ENCODE measurements at regions not wholly inside any gene's neighbourhood (a gene's known extent, or its start where the extent isn't known, plus 50 kb on each side); places are given as distances from the start of the nearest gene placed in this dataset.

GRCh38 chr2:29974086-29974485 lies 52.7 kb upstream of the ALK start:
- no peak for DNase-seq (ENCODE audit: low spot score)

DNA sequence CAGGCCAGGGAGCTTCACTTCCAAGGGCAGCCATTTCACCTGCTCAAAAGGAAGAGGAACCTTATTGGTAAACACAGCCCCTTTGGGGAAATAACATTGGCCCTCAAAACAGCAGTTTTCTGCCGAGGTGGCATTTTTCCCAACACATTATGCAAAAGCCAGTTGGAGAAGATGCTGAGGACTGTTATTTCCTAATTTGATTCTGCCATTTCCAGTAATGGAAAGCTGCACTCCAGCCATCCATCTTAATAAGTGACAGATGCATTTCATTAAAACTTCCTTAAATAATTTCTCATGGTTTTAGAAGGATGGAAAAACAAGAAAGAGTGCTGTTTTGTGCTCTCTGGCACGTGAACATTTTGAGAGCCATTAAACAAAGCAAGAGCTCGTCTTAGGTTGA lies 55.9 kb upstream of the ALK start:
- no peak for DNase-seq (ENCODE audit: low spot score)

GRCh38 chr2:29981402-29981801 lies 60.0 kb upstream of the ALK start:
- DNase-seq (ENCODE audit: low spot score) = no peak

GRCh38 chr2:29983308-29983707 lies 61.9 kb upstream of the ALK start:
- DNase-seq (ENCODE audit: low spot score) = no peak

GRCh38 chr2:29987146-29987545 lies 65.8 kb upstream of the ALK start:
- DNase-seq (ENCODE audit: low spot score) = no peak

DNA sequence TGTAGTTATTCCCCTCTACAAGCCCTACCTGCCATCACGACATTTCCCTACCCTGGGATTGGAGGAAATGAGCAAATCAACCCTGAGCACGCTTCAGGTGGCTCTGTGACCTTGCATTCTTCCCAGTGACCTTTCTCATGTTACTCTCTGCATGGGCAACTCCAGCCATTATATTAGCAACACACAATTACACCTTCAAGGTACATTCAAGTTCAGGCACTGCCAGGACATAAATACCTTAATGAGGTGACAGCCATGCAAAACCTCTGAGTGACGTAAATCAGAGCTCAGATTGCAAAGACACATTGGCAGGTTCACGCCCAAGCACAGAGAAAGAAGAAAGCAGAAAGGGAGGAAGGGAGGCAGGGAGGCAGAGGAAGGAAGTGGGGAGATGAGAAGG lies 68.7 kb upstream of the ALK start:
- DNase-seq (ENCODE audit: low spot score) = no peak

DNA sequence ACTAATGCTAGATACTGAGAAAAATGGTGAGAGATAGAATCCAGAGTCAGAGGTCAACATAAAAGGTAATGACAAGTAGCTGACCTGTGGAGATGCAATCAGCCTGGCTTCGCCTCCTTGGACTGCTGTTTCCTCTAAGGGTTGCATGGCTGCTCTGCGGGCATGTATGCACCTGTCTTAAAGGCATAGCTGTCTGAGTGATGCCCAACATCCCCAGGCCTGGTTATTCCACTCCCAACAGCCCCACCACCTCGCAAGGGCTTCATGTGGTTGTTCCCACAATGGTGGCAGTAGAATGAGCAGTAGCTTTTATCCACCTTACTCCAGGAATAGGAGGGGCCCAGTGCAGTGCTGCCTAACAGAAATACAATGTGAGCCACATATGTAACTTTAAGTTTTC lies 69.7 kb upstream of the ALK start:
- DNase-seq (ENCODE audit: low spot score) = no peak

GRCh38 chr2:29995241-29995640 lies 73.9 kb upstream of the ALK start:
- DNase-seq (ENCODE audit: low spot score) = no peak

GRCh38 chr2:30003128-30003527 lies 81.7 kb upstream of the ALK start:
- DNase-seq (ENCODE audit: low spot score) = no peak

DNA sequence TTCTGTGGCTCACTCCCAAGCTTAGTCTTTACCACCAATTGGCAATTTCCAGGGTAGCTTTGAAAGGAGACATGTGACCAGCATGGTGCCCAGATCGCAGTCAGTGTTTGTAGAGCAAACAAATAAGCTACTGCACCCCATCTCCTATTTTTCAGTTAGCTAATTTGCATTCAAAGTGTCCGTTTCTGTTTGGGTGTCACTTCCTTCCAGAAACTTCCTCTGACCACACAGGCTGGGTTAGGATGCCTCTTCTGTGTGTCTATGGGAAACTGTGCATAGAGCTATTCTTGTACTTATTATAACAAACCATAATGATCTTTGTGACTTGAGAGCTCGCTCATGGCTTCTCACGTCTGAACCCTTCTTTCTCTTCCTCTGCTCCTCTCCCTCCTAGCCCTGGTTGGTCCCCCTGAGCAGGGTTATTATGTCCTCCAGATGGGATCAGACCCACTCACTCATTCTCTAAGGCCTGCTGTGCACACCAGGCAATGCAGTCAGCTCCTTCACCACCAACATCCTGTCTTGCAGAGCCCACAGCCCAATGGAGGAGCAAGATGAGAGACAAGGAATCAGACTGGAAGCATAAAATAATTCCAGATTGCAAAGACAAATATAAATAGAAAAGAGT lies 101.2 kb upstream of the ALK start:
- no peak for DNase-seq (ENCODE audit: low spot score)

DNA sequence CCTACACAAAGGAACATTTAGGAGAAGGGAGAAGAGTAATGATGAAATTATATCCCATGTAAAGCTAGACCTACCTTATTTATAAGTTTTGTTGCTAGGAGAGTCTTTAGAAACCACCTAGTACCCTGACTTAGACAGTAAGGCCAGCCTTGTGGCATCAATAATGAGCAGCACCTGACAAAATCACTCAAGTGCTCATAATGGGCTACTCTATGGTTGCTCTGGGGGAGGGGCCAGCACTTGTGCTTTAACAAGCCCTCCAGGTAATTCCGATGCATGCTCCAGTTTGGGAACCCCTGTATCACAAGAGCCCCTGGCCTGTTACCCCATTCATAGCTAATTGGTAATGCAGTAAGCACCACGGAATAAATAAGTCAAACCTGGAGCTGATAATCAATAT lies 102.9 kb upstream of the ALK start:
- no peak for DNase-seq (ENCODE audit: low spot score)

- peak; percentile 77 for DNase-seq (ENCODE audit: low spot score)
These were observed 105.0 kb upstream of the ALK start for GRCh38 chr2:30026091-30027055.

DNA sequence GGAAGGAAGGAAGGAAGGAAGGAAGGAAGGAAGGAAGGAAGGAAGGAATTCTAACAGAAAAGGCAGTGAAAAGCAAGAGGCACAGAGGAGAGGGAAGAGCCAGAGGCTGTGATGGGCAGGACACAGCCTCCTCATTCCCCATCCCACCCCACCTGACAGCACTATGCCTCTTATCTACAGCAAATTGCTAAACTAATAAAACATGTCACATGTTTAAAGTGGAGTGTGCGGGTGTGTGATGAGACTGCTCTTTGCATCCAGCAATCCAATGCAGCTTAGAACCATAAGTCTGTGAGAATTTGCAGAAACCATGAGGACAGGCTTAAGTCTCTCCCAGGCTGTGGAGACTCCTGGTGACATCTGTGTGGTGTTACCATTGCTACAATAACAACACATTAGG lies 108.4 kb upstream of the ALK start:
- DNase-seq (ENCODE audit: low spot score) = no peak

DNA sequence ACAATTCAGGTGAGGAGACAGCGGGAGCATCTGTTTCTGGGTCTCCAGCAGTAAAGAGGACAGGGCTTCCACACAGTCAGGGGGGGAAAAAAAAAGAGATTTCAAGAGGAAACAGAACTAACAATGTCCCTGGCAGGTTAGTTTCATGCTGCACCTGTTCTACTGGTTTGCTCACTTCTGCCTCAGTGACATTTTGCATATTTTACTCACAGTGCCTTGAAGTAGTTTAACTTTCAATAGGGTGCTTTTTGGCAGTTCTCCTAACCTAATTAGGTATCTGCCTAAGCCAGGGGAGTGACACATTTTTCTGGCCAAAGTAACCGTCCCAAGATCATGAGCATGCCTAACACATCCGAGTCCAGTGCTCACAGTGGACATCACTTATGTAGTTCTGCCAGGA lies 109.0 kb upstream of the ALK start:
- DNase-seq (ENCODE audit: low spot score) = no peak

- no peak for DNase-seq (ENCODE audit: low spot score)
These were observed 109.8 kb upstream of the ALK start for GRCh38 chr2:30031184-30031583.

DNA sequence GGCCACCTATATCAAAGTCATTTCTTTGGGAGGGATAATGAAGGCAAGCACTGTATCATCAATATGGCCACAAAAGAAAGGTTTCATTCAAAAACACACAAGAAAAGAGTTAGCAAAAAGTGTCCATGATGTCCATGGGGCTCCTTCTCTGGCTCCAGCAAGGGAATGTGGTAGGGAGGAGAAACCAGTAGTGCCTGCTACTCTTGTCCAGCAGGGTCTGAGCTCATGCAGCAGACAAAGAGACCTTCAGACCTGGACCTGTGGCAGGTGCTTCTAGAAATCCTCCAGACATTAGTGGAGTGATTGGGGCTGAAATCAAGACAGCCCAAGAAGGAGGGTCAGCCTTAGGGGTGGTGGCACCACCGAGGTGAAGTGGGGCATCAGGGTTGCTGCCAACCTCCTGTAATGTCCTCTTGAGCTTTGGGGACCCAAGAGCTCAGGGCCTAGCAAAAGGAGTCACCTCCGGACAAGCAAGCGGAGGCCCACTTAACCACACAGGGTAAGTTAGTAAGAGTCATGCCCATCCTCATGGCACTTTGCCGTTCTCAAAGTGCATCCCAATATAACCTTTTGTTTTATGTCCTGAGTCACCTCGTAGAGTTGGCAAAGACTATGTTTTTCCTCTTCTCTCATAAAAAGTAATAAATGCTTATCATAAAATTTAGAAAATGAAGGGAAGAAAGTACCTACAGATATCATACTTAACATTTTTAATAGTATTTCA lies 112.6 kb upstream of the YPEL5 start:
- no peak for DNase-seq (ENCODE audit: low spot score)

- DNase-seq (ENCODE audit: low spot score) = no peak
These were observed 109.8 kb upstream of the YPEL5 start for GRCh38 chr2:30037016-30037415.

DNA sequence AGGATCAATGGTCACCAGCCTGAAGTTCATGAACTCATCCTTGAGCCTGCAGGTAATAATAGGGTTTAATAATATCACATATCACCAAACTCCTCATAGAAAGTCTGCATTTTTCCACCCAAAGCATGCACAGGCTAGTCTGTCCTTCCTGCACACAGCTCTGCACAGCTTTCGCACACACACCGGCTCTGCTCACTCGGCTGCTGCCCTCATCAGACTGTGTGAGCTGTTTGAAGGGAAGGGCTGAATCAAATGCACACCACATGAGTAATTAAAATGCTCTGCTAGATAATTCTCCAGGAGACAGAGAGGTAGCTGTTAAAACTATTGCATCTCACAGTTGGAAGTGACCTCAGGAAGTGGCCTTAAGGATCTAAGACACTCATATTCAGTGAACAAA lies 108.4 kb upstream of the YPEL5 start:
- no peak for DNase-seq (ENCODE audit: low spot score)

GRCh38 chr2:30039101-30039500 lies 107.7 kb upstream of the YPEL5 start:
- no peak for DNase-seq (ENCODE audit: low spot score)

GRCh38 chr2:30040147-30040546 lies 106.7 kb upstream of the YPEL5 start:
- no peak for DNase-seq (ENCODE audit: low spot score)

GRCh38 chr2:30041884-30042283 lies 104.9 kb upstream of the YPEL5 start:
- no peak for DNase-seq (ENCODE audit: low spot score)

GRCh38 chr2:30046396-30046795 lies 100.4 kb upstream of the YPEL5 start:
- no peak for DNase-seq (ENCODE audit: low spot score)

DNA sequence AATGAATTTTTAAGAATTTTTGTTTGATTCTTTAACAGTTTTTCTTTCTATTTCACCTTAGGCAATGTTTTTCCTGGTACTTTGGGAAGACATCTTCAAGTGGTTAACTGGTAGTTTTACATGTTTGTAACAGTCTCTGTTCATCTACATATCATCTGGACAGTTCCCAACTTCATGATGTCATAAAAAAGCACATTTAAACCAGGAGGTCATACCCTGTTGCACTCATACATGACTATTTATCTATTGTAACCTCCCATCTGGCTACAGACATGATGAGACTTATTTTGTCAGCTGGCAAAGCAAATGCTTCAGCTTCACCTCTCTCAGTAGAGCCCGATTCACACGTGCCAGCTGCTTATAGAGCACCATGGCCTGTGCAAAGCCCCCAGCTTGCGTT lies 99.8 kb upstream of the YPEL5 start:
- DNase-seq (ENCODE audit: low spot score) = no peak
